Panc1 (cell line): ENCODE measurements at regions not wholly inside any gene's neighbourhood (a gene's known extent, or its start where the extent isn't known, plus 50 kb on each side); places are given as distances from the start of the nearest gene placed in this dataset.

Source experiments
- ATAC-seq: fragments of 200-7000 bp; cut with Tn5 transposase; 2 replicates; pipeline ENCODE4 v1.9.1; 2020; ENCODE audit warnings: mild to moderate bottlenecking, moderate library complexity
- BruUV-seq: library from RNA; stranded (reverse); fragments of 400-500 nt; replicated peaks from 2 replicates; lab custom pipeline; 2021; lab: Mats Ljungman, UMichigan
- CTCF ChIA-PET: fragments of 300-600 bp; sonication (Branson Sonifier 250); formaldehyde crosslinking; loops from one replicate; lab custom pipeline; 2022; ENCODE audit warnings: antibody characterized with exemption; lab: Charles Lee
- POLR2A ChIA-PET: fragments of 300-600 bp; sonication (Branson Sonifier 250); formaldehyde crosslinking; loops from one replicate; lab custom pipeline; 2022; ENCODE audit warnings: antibody characterized with exemption; lab: Charles Lee
- DNase-seq: peaks from one replicate; pipeline ENCODE4 v3.0.0-alpha.2; 2010; ENCODE audit warnings: low read depth, low spot score
- H3K27ac ChIP-seq: 2 replicates; pipeline ENCODE4 v1.5.1; 2011; ENCODE audit warnings: mild to moderate bottlenecking, low read length, inconsistent platforms
- H3K27me3 ChIP-seq: fragments of 200-500 bp; sonication (Bioruptor generic); 2 replicates; pipeline ENCODE4 v1.6.0; 2014; ENCODE audit warnings: low read length, inconsistent platforms; ENCODE audit not compliant: control insufficient read depth, insufficient read depth
- H3K36me3 ChIP-seq: fragments of 200-500 bp; sonication (Bioruptor generic); 2 replicates; pipeline ENCODE4 v1.5.1; 2014; ENCODE audit warnings: inconsistent platforms, mild to moderate bottlenecking, low read length, moderate library complexity; ENCODE audit not compliant: control insufficient read depth, insufficient read depth
- H3K4me1 ChIP-seq: 2 replicates; pipeline ENCODE4 v1.5.1; 2011; ENCODE audit warnings: inconsistent platforms, mild to moderate bottlenecking, low read length, moderate library complexity; ENCODE audit not compliant: control insufficient read depth, insufficient read depth
- H3K4me3 ChIP-seq, 2 experiments: 2 replicates each; pipeline ENCODE4 v1.5.1; 2011 to 2012; ENCODE audit warnings: low read depth in 2 of 2, low read length in 2 of 2, mild to moderate bottlenecking in 2 of 2, inconsistent platforms in 1 of 2, moderate library complexity in 1 of 2
- H3K9me3 ChIP-seq: fragments of 200-500 bp; sonication (Bioruptor generic); 2 replicates; pipeline ENCODE4 v1.5.1; 2014; ENCODE audit warnings: low read depth, mild to moderate bottlenecking, inconsistent platforms, low read length, moderate library complexity; ENCODE audit not compliant: control insufficient read depth, insufficient read depth
- POLR2AphosphoS5 ChIP-seq: IDR thresholded peaks from 2 replicates; pipeline ENCODE4 v1.6.1; 2012; ENCODE audit warnings: mild to moderate bottlenecking, low read depth, low read length, moderate library complexity
- SIN3A ChIP-seq: IDR thresholded peaks from 2 replicates; pipeline ENCODE4 v1.6.1; 2012; ENCODE audit warnings: low read depth, mild to moderate bottlenecking, low read length, moderate library complexity, borderline replicate concordance; ENCODE audit not compliant: insufficient read depth
- TCF7L2 ChIP-seq: IDR thresholded peaks from 2 replicates; pipeline ENCODE4 v1.6.1; 2011; ENCODE audit warnings: mild to moderate bottlenecking, low read depth, low read length, inconsistent platforms
- in situ Hi-C: cut with HindIII; loops from 2 replicates; pipeline ENCODE4 v1.10.0; 2016; ENCODE audit warnings: low sequenced_read_pairs, low pct_unique_long_range_greater_than_20kb
- intact Hi-C: fragments of 100-400 bp; cut with micrococcal nuclease; formaldehyde crosslinking; loops from one replicate; pipeline ENCODE4 v1.10.0; 2022; ENCODE audit not compliant: unreplicated experiment
- TF ChIP-seq, protein P1 (sequence below): fragments of 450-650 bp; IDR thresholded peaks from 2 replicates; pipeline ENCODE4 v1.5.1; 2017; ENCODE audit warnings: mild to moderate bottlenecking
- TF ChIP-seq, protein P2 (sequence below), 2 experiments: IDR thresholded peaks; 2 replicates each; pipeline ENCODE4 v1.6.1; 2011 to 2012; ENCODE audit warnings: low read depth in 2 of 2, control low read depth in 1 of 2, low read length in 1 of 2, mild to moderate bottlenecking in 1 of 2, moderate library complexity in 1 of 2; ENCODE audit not compliant: insufficient read depth in 1 of 2

DNA sequence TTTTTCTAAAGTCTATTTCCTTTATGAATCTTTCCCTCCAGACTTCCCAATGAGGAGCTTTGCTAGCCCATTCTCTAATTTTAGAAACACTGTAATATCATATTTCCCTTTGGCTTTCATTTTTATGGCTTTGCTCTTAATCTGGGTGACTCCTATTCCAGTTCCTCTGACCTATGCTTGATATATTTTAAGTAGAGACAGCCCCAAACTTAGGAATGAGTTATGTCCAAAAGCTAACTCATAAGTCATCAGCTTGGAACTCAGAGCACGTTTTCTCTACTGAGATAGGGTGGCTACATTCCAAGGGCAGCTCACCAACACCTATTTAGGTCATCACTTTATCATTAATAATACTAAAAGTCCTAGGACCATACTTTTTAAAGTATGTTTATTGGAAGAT, 77.8 kb downstream of the OR13H1 start:
- CTCF ChIA-PET: no interaction called here
- no TSS peak for BruUV-seq

DNA sequence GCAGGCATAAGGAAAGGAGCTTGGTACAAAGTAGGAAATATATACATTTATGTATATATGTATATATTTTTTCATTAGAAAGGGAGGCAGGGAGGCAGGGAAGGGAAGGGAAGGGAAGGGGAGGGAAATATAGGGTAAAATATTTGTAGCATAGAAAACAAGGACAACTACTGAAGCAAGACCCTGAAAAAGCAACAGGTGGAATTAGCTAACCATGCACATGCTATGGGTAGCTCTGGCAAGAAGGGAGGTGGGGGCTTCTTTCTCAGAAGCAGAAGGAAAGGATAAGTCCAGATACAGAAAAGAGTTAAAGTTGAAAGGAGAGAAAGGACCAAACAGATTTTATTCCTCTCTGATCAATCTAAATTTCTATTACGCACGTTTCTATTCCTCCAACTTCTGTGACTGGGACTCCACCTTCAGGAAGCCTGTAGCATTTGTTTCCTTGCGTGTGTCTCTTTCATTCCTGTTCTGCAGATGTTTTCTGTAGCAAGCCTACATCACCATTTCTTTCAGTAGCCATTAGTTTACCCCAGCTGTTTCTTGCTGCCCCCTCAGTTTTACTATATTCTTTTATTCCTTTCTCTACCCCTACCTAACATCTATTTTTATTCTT, 82.9 kb downstream of the OR13H1 start:
- in situ Hi-C loops (no loop called here), intact Hi-C loops (no loop called here)
- no peaks in the 10 kb centered on the region for H3K9me3 ChIP-seq
- H3K27ac ChIP-seq: no peak overlapping the region
- H3K4me1 ChIP-seq: no peaks in the 10 kb centered on the region
- CTCF ChIA-PET: no interaction called here
- no TSS peak for BruUV-seq
- no peak overlapping the region for H3K4me3 ChIP-seq
- TF ChIP-seq, protein P1, sequence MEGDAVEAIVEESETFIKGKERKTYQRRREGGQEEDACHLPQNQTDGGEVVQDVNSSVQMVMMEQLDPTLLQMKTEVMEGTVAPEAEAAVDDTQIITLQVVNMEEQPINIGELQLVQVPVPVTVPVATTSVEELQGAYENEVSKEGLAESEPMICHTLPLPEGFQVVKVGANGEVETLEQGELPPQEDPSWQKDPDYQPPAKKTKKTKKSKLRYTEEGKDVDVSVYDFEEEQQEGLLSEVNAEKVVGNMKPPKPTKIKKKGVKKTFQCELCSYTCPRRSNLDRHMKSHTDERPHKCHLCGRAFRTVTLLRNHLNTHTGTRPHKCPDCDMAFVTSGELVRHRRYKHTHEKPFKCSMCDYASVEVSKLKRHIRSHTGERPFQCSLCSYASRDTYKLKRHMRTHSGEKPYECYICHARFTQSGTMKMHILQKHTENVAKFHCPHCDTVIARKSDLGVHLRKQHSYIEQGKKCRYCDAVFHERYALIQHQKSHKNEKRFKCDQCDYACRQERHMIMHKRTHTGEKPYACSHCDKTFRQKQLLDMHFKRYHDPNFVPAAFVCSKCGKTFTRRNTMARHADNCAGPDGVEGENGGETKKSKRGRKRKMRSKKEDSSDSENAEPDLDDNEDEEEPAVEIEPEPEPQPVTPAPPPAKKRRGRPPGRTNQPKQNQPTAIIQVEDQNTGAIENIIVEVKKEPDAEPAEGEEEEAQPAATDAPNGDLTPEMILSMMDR: peak; percentile 48; the same call in 1 of the 2 replicates
- TF ChIP-seq, protein P2, sequence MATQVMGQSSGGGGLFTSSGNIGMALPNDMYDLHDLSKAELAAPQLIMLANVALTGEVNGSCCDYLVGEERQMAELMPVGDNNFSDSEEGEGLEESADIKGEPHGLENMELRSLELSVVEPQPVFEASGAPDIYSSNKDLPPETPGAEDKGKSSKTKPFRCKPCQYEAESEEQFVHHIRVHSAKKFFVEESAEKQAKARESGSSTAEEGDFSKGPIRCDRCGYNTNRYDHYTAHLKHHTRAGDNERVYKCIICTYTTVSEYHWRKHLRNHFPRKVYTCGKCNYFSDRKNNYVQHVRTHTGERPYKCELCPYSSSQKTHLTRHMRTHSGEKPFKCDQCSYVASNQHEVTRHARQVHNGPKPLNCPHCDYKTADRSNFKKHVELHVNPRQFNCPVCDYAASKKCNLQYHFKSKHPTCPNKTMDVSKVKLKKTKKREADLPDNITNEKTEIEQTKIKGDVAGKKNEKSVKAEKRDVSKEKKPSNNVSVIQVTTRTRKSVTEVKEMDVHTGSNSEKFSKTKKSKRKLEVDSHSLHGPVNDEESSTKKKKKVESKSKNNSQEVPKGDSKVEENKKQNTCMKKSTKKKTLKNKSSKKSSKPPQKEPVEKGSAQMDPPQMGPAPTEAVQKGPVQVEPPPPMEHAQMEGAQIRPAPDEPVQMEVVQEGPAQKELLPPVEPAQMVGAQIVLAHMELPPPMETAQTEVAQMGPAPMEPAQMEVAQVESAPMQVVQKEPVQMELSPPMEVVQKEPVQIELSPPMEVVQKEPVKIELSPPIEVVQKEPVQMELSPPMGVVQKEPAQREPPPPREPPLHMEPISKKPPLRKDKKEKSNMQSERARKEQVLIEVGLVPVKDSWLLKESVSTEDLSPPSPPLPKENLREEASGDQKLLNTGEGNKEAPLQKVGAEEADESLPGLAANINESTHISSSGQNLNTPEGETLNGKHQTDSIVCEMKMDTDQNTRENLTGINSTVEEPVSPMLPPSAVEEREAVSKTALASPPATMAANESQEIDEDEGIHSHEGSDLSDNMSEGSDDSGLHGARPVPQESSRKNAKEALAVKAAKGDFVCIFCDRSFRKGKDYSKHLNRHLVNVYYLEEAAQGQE (IDR thresholded peaks at IDR 0.05; ENCODE audit: insufficient read depth in 1 of 2, low read depth in 2 of 2, low read length in 1 of 2): no peak
- no peak for TF ChIP-seq TCF7L2
- TF ChIP-seq SIN3A: no peak
- H3K27me3 ChIP-seq: peaks cover 25% of the 10 kb centered on the region
- POLR2A ChIA-PET: no interaction called here
- no peak for DNase-seq
- H3K36me3 ChIP-seq: no peaks in the 10 kb centered on the region
- no peak for ATAC-seq

More for the DNA sequence above, 77.8 kb downstream of the OR13H1 start:
- POLR2A ChIA-PET: no interaction called here
- Histone ChIP-seq H3K4me1 (no peaks in the 10 kb centered on the region), H3K27me3 (peaks cover 20% of the 10 kb centered on the region), H3K9me3 (no peaks in the 10 kb centered on the region), H3K36me3 (no peaks in the 10 kb centered on the region), H3K27ac (no peak overlapping the region), H3K4me3 (no peak overlapping the region)
- TF ChIP-seq TCF7L2: no peak
- TF ChIP-seq, protein P1: no peak
- TF ChIP-seq, protein P2 (IDR thresholded peaks at IDR 0.05; ENCODE audit: insufficient read depth in 1 of 2, low read depth in 2 of 2, low read length in 1 of 2): no peak
- TF ChIP-seq SIN3A: no peak
- TF ChIP-seq POLR2AphosphoS5: no peak
- ATAC-seq (no peak), DNase-seq (no peak)
- in situ Hi-C loops (no loop called here), intact Hi-C loops (no loop called here)
